ENCODE measurements at regions not wholly inside any gene's neighbourhood (a gene's known extent, or its start where the extent isn't known, plus 50 kb on each side); places are given as distances from the start of the nearest gene placed in this dataset.

DNA sequence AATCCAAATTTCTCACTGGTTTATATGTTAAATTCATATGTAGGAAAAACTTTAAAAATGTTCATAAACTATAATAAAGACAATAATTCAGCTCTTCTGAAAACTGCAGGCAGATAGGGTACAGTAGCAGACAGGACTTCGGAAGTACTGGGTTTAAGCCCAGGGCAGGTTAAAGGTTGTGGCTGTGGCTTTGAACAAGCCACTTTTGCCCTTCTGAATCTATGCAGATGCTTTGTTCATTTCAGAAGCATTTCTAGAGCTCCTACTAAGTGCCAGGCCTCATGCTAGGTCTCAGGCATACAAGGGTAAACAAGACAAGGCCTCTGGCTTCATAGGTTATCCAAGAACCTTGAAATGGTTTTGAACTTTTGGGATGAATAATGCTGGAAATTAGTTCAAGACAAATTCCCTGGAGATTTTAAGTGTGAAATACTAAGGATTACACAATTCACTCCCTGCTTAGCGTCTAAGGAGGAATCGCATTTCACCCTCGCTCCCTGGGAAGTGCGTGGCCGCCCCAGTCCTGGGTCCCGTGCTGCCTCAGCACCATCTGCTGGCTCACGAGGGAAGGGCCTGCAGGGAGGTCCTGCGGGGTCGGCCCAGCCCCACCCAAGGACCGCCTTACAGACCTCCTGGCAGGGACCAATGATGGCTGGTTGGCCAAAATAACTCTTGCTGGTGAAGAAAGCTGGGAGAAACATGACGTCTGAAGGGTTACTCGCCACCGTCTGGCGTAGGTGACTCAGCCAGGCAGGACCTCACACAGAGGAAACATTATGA is 67.7 kb upstream of the L3MBTL4 start (continued):
- TF ChIP-seq RBM22 (optimal IDR thresholded peaks at IDR 0.05; ENCODE audit: low read length) (no peak), ZNF552 (CRISPR knock-in tag; IDR thresholded peaks at IDR 0.05; ENCODE audit: borderline replicate concordance) (no peak), ZNF772 (CRISPR knock-in tag; IDR thresholded peaks at IDR 0.05) (0 out of 2 replicates have a peak, but pooled peaks have one; percentile 37), EED (CRISPR knock-in tag; IDR thresholded peaks at IDR 0.05) (no peak), NCOA2 (CRISPR knock-in tag; IDR thresholded peaks at IDR 0.05) (no peak), HNF4A (CRISPR knock-in tag; IDR thresholded peaks at IDR 0.05) (no peak), ZBTB7B (CRISPR knock-in tag; IDR thresholded peaks at IDR 0.05) (peak; percentile 93), CCAR2 (optimal IDR thresholded peaks at IDR 0.05; ENCODE audit: low read depth, low read length) (no peak), KDM1A (CRISPR knock-in tag; IDR thresholded peaks at IDR 0.05) (no peak), RAD21 (CRISPR knock-in tag; IDR thresholded peaks at IDR 0.05) (peak; percentile 94), SALL1 (CRISPR knock-in tag; IDR thresholded peaks at IDR 0.05) (peak; percentile 83)
- TF ChIP-seq, protein P1, sequence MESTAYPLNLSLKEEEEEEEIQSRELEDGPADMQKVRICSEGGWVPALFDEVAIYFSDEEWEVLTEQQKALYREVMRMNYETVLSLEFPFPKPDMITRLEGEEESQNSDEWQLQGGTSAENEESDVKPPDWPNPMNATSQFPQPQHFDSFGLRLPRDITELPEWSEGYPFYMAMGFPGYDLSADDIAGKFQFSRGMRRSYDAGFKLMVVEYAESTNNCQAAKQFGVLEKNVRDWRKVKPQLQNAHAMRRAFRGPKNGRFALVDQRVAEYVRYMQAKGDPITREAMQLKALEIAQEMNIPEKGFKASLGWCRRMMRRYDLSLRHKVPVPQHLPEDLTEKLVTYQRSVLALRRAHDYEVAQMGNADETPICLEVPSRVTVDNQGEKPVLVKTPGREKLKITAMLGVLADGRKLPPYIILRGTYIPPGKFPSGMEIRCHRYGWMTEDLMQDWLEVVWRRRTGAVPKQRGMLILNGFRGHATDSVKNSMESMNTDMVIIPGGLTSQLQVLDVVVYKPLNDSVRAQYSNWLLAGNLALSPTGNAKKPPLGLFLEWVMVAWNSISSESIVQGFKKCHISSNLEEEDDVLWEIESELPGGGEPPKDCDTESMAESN (CRISPR knock-in tag; conservative IDR thresholded peaks at IDR 0.05): 0 out of 2 replicates have a peak, but pooled peaks have one; percentile 24
- TF ChIP-seq, protein P2, sequence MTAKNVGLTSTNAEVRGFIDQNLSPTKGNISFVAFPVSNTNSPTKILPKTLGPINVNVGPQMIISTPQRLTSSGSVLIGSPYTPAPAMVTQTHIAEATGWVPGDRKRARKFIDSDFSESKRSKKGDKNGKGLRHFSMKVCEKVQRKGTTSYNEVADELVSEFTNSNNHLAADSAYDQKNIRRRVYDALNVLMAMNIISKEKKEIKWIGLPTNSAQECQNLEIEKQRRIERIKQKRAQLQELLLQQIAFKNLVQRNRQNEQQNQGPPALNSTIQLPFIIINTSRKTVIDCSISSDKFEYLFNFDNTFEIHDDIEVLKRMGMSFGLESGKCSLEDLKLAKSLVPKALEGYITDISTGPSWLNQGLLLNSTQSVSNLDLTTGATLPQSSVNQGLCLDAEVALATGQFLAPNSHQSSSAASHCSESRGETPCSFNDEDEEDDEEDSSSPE (CRISPR knock-in tag; IDR thresholded peaks at IDR 0.05): no peak
- TF ChIP-seq, protein P3, sequence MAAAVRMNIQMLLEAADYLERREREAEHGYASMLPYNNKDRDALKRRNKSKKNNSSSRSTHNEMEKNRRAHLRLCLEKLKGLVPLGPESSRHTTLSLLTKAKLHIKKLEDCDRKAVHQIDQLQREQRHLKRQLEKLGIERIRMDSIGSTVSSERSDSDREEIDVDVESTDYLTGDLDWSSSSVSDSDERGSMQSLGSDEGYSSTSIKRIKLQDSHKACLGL (CRISPR knock-in tag; IDR thresholded peaks at IDR 0.05): no peak
- TF ChIP-seq, protein P4, sequence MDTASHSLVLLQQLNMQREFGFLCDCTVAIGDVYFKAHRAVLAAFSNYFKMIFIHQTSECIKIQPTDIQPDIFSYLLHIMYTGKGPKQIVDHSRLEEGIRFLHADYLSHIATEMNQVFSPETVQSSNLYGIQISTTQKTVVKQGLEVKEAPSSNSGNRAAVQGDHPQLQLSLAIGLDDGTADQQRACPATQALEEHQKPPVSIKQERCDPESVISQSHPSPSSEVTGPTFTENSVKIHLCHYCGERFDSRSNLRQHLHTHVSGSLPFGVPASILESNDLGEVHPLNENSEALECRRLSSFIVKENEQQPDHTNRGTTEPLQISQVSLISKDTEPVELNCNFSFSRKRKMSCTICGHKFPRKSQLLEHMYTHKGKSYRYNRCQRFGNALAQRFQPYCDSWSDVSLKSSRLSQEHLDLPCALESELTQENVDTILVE (CRISPR knock-in tag; IDR thresholded peaks at IDR 0.05): no peak
- TF ChIP-seq, protein P5, sequence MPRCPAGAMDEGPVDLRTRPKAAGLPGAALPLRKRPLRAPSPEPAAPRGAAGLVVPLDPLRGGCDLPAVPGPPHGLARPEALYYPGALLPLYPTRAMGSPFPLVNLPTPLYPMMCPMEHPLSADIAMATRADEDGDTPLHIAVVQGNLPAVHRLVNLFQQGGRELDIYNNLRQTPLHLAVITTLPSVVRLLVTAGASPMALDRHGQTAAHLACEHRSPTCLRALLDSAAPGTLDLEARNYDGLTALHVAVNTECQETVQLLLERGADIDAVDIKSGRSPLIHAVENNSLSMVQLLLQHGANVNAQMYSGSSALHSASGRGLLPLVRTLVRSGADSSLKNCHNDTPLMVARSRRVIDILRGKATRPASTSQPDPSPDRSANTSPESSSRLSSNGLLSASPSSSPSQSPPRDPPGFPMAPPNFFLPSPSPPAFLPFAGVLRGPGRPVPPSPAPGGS (CRISPR knock-in tag; IDR thresholded peaks at IDR 0.05): no peak
- TF ChIP-seq, protein P6, sequence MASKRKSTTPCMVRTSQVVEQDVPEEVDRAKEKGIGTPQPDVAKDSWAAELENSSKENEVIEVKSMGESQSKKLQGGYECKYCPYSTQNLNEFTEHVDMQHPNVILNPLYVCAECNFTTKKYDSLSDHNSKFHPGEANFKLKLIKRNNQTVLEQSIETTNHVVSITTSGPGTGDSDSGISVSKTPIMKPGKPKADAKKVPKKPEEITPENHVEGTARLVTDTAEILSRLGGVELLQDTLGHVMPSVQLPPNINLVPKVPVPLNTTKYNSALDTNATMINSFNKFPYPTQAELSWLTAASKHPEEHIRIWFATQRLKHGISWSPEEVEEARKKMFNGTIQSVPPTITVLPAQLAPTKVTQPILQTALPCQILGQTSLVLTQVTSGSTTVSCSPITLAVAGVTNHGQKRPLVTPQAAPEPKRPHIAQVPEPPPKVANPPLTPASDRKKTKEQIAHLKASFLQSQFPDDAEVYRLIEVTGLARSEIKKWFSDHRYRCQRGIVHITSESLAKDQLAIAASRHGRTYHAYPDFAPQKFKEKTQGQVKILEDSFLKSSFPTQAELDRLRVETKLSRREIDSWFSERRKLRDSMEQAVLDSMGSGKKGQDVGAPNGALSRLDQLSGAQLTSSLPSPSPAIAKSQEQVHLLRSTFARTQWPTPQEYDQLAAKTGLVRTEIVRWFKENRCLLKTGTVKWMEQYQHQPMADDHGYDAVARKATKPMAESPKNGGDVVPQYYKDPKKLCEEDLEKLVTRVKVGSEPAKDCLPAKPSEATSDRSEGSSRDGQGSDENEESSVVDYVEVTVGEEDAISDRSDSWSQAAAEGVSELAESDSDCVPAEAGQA (IDR thresholded peaks at IDR 0.05; ENCODE audit: low read depth): no peak
- TF ChIP-seq, protein P6 (CRISPR knock-in tag; IDR thresholded peaks at IDR 0.05; ENCODE audit: borderline replicate concordance): no peak
